Fibroblast of skin of back (primary cell): ENCODE measurements at regions not wholly inside any gene's neighbourhood (a gene's known extent, or its start where the extent isn't known, plus 50 kb on each side); places are given as distances from the start of the nearest gene placed in this dataset.
"Not testable (repeated sequence)": the region's sequence is repeated elsewhere in the genome, so short reads cannot be mapped to it uniquely, and the experiment has no call there.

Experiments
- DNase-seq: peaks from one replicate; pipeline ENCODE4 v3.0.0-alpha.2; 2013

DNA sequence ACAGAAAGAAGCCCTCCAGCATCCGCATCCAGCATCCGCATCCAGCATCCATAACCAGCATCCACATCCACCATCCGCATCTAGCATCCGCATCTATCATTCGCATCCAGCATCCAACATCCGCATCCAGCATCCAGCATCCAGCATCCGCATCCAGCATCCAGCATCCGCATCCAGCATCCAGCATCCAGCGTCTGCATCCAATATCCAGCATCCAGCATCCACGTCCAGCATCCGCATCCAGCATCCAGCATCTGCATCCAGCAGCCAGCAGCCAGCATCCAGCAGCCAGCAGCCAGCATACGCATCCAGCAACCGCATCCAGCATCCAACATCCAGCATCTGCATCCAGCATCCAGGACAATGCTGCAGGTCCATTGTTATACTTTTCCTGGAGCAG is 671.0 kb upstream of the C16orf82 start:
- no peak for DNase-seq

DNA sequence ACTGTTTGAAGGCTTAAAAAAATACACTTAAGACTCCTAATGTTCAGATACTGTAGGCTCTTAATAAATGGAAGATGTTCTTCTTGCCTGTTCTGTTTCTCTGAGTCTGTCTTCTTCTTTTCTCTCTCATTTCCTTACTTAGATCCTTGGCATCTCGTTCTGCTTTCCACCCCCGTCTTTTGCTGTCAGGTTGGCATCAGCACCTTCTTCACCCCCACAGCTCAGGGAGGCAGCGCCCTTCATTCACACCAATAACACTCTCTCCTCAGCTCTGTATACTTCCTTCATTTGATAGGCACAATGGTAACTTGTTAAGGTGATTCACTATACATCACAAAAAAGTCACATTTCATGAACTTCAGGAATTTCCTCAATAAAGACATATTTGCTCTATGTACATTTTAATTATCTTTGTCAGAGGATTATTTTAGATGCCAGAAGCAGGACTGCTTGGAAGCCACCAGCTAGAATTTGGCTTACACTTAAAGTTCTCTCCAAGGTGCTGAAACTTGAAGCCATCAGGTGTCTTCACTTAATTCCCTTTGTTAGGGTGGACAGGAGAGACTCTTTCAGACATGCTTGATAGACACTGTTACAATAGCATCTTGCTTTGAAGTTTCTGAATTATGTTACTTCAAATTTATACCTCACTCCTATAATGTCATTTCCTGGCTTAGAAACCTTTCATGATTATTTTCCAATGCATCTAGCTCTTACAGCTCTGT is 670.1 kb upstream of the C16orf82 start:
- DNase-seq = no peak

DNA sequence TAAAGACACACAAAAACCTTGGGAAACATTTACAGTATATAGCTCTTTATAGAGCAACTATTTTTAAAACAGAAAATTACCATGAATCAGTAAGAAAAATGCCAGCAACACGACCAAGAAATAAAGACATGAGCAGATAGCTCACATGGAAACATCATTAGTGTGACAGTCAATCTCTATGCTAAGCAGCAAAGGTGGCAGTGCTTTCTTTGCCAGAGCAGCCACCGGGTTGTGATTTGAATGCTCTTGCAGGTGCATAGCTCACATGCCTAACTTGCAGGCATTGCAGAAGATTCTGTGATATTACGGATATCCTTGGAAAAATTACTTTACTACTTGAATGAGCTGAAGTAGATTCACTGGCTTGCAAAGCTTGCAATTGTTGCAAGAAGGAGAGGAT is 652.9 kb upstream of the C16orf82 start:
- no peak for DNase-seq

DNA sequence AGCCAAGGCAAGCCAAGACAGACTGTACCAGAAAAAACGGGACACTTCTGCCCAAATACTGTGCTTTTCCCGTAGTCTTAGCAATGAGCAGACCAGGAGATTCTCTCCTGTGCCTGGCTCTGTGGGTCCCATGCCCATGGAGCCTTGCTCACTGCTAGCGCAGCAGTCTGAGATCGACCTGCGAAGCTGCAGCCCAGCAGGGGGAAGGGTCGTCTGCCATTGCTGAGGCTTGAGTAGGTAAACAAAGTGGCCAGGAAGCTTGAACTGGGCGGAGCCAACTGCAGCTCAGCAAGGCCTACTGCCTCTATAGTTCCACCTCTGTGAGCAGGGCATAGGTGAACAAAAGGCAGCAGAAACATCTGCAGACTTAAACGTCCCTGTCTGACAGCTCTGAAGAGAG is 647.3 kb upstream of the C16orf82 start:
- not testable (repeated sequence) for DNase-seq

DNA sequence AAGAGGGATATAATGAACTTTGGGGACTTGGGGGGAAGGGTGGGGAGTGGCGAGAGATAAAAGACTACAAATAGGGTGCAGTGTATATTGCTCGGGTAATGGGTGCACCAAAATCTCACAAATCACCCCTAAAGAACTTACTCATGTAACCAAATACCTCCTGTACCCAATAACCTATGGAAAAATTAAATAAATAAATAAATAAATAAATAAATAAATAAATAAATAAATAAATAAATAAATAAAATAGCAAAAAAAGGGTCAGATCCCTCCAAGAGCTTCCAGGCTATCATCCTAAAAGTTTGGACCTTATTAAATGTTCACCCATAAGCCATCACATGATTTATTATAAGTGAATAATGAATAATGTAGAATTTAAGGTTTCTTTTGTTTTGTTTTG is 636.1 kb upstream of the C16orf82 start:
- no peak for DNase-seq

DNA sequence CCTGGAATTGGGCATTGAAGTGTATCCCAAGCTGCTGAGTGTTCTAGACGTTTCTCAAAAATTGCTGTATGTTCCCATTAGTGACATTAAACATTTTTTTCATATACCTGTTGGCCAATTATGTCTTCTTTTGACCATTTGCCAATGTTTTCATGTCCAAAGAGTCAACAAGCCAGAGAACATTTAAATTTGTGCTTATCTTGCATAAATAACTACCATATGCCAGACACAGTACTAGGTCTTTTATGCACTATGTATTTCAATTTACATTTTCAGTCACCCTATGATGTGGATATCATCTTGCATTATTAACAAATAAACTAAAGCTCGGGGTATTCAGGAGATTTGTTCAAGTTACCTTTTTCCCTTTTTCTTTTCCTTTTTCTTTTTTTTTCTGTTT is 632.9 kb upstream of the C16orf82 start:
- DNase-seq = no peak

DNA sequence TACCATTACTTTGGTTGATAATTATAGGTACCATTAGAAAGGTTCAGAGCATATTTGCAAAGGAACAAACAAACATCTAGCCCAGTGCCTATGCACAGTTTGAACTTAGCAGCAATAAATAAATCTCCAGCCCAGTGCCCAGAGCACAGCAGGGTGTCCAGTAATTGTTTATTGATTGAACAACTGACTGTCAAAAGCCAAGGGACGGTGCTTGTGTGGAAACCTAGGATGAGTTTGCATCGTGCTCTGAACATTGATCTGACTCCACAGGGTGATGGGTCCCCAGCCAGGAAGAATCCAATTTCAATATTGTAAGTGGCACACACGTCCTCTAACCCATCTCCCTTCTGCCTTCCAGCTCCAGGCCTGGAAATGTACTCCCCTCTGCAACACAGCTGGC is 625.5 kb upstream of the C16orf82 start:
- no peak for DNase-seq

DNA sequence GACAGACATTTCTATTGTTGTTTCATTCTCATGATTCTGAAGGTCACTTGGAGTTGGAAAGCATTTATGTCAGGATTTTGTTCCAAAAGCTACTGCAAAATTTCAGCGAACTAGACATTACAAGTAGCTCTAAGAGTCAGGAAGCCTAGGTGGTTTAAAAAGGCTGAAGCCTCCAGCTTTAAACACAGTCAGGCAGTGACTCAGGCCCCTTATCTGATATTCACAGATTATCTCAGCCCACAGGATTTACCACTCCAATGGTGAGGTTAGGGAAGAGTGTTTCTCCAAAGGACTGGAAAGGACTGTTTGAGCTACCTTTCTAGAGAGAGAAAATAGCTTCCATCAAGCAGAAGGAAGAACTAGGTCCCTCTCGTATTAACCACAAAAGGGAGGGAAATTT is 624.4 kb upstream of the C16orf82 start:
- no peak for DNase-seq

DNA sequence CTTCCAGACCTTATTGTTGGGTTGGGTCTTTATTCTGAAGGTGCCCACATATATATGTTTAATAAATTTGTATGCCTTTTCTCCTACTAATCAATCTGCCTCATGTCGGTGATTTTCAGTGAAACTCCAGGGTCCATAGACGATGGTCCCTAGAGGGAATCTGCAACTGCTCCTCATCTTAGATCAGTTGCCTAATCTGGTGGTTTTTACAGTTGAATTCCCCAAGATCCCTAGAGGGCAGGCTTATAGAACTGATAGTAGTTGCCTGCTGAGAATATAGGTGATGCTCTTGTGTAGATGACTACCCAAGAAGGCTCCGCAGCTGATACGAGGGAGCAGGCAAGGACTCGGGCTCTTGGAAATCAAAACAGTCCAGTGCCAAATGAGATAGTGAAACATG is 619.2 kb upstream of the C16orf82 start:
- no peak for DNase-seq

DNA sequence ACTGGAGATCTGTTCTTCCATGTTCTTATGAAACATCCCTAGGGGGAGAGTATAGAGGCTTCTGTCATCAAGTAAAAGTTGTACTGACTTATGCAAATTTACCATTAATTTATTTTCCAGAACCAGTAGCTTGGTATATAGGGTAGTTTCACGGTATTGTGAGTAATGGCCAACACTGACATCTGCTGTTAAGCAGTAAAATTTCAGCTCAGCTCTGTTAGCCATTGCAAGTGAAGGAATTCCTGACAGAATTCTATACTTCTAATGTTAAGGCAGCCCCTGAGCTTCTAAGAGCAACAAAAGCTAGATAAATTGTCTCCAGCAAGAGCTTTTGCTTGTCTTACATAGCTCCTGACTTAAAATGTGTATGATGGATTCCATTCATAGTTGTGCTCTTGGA is 613.5 kb upstream of the C16orf82 start:
- no peak for DNase-seq

DNA sequence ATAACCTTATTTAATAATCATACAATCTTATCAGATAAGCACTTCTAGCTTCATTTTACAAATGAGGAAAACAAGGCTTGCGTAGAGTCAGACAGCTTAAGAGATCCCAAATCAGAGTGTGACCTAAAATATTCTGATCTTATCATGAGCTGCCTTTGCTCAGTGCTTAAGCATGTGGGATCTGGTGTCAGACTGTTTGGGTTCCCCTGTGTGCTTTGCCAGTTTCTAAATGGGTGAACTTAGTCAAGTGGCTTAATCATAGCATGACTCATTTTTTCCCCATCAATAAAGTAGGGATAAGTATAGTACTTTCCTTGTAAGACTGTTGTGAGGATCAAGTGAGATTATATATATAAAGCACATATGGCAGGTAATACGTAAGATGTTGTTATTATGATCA is 612.6 kb upstream of the C16orf82 start:
- peak; percentile 7 for DNase-seq

DNA sequence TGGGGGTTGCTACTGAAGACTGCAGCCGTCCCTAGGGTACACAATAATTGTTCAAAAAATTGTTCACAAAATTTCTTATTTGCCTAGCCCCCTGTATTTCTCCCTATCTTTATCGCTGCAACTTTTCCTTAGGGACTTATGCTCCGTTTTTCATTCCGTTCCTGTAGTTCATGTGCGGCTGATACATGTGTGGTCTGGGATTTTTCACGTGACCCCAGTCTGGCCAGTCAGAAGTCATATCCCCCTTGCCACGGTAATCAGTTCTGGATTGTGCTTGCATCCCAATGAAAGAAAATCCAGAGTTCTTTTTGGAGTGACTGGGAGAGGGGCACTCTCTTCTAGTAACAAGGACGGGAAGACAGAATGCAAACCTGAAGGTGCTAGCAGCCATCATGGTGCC is 610.7 kb upstream of the C16orf82 start:
- no peak for DNase-seq

DNA sequence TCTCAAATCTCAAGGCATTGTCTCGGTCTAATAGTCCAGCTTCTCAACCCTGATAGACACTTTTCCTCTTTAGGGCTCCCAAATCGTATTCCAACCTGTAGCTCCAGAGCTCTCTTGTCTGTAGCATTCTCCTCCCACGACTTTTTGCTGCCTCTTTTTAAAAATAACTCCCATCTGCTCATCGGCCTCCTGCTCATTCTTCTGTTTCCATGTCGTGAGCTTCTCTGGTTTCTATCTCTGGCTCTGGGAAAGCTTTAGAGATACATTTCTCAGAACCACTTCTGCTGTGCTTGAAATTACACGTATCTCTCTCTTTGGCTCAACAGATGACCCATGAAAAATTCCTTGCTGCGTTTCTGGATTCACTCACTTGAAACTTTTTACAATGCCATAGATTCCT is 609.6 kb upstream of the C16orf82 start:
- DNase-seq = no peak

DNA sequence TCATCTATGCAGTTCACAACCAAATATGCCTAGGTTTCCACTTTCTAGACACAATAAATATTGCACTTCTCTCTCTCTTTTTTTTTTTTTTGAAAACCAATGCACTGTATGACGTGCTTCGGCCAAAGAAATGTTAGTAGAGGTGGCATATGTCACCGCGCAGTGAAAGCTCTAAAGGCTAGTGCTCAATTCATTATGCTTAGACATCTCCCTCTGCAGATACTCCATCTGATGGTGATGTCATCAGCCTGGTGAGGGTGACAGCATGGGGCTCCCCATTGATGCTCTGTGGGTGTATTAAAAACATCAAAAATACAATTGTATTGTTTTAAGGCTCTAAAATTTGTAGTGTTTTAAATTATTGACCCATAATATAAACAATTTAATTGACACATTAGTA is 608.8 kb upstream of the C16orf82 start:
- no peak for DNase-seq

DNA sequence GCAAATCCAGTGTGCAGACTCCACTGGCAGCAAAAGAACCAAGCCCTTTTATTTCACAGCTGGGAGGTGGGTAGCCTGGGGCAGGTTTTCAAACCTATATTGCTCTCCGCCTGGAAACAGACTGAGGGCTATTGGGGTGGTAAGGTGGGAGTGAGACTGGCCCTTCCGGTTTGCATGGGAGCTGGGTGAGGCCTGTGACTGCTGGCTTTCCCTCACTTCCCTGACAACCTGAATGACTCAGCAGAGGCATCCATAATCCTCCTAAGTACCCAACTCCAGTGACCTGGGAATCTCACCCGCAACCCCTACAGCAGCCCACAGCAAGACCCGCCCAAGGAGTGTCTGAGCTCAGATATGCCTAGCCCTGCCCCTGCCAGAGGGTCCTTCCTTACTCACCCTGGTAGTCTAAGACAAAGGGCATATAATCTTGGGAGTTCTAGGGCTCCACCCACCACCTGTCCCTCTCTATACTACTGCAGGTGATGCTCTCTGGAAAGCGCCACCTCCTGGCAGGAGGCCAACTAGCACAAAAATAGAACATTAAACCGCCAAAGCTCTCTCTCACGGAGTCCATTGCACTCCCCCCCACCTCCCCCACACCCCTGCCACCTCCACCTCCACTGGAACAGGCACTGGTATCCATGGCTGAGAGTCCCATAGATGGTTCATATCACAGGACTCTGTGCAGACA is 602.0 kb upstream of the C16orf82 start:
- no peak for DNase-seq

DNA sequence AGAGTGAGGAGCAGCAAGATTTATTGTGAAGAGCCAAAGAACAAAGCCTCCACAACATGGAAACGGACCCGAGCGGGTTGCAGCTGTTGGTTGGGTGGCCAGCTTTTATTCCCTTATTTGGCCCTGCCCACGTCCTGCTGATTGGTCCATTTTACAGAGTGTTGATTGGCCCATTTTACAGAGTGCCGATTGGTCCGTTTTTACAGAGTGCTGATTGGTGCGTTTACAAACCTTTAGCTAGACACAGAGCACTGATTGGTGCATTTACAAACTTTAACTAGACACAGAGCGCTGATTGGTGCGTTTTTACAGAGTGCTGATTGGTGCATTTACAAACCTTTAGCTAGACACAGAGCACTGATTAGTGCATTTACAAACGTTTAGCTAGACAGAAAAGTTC is 592.3 kb upstream of the C16orf82 start:
- DNase-seq = not testable (repeated sequence)

DNA sequence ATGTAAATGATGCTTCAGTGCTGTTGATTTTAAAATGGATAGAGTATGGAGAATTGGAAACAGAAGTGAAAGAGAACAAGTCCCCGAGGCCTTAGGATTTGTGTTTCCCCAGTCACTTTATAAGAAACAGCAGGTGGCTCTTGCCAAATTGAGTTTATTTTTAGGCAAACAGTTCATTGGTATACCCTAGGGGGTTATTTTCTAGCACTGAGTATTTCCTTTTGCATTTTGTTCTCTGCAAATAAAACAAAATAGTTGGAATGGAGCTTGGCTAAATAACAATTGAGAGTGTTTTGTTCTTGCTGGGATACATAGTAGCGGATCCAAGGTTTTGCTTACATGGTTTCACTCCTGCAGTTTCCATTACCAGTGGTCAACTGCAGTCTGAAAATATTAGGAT is 591.1 kb upstream of the C16orf82 start:
- DNase-seq = no peak

DNA sequence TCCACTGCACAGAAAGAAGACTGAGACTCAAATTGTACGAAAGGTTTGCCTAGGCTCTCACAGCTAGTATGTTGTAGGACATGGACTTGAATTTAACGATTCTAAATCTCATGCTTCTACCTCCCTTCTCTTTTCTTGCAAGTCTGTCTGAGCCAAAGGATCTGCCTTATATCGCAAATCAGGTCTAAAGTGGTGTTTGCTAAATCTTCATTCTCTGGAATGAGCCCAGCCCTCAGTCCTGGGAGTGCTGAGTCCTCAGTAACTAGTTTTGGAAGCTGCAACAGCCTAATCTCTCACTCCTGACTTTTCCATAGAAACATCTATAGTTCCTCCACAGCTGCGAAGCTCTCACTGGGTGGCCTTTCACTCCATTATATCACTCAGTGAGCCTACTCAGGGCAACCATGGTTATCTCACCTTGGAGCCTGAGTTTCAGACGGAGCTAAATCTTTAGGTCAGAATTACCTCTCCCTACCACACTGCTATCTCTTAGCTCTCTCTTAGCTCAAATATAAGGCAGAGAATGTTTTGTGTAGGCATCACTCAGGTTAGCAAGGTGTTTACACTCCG is 575.5 kb upstream of the C16orf82 start:
- DNase-seq = no peak

DNA sequence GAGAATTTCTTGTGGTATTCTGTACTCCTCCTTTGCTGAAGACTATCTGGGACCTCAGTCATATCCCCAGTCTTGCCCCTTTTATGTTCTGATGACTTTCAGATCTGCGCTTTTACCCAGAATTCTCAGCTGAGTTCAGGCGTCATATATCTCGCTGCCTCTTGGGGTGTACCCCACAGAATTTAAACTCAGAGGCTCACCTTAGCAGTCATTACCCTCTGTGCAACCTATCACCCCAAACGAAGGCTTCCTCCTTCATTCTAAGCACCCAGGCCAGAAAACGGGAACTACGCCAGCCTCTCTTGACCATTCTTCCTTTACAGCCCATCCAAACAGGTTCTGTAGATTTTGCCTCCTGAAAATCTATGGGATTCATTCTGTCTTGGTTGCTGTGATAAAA is 574.8 kb upstream of the C16orf82 start:
- no peak for DNase-seq

DNA sequence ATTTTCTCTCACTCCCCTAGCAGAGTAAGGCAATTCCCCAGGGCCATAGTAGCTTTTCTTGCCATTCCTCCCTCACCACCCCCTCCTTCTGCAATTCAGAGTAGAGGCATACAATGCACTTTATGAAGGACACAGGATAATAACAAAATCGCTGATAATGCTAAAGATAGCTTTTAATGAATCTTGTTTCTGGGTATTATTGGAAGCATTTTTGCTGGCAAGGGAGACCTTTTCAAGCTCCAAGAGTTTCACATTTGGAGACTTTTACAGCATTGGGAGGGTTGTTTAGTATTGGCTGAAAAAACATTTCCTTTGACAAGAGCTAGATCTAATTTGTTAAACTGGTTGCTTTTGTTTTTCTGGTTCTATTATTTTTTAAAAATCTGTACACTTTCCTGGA is 573.0 kb upstream of the C16orf82 start:
- DNase-seq = no peak

DNA sequence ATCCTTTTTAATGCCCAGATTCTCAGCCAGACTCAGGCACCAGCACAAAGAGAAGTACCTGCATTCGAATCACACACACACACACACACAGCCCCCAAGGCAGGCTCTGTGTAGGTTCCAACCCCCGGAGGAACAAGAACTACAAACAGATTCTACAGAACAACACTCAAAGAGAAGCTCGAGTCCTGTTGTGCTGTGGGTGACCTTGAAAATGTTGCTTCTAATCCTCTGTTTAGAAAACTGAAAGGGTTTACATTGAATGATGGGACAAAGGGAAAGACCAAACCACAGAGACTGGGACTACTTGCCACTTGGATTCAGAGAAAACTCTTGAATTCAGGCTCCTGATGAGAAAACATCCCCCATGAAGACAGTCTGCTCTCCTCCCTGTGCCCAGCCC is 568.8 kb upstream of the C16orf82 start:
- no peak for DNase-seq

DNA sequence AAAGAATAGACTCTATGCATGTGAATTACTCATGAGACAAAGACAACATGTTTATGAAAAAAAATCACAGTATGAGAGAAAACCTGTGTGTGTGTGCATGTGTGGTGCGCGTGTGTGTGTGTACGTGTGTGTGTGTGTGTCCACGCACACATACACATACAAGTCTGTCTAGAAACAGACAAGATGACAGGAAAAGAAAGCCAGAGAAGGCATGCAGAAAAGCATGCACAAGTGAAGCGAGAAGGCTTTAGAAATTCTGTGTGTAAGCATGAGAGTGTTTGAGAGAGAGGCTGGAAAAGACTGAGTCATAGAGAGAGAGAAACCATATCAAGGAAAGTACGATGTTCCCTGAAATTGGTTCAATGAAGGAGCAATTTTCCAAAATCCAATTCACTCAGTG is 566.4 kb upstream of the C16orf82 start:
- no peak for DNase-seq

DNA sequence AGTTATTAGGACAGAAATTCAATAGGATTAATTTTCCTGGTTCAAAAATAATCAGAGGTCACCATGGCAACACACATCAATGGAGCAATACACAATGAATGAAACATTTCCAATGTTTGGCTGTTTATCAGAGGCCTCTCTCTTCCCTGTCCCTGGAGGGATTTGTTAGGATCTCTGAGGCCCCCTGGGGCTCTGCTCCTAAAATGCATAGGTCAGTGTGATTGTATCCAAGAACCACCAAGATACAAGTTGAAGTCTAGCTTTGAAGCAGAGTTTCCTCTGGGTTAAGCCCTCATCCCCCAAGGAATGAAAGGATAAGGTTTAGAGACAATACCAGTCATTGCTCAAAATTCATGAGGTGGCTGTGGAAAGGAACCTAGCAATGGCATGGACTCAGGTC is 561.2 kb upstream of the C16orf82 start:
- no peak for DNase-seq

DNA sequence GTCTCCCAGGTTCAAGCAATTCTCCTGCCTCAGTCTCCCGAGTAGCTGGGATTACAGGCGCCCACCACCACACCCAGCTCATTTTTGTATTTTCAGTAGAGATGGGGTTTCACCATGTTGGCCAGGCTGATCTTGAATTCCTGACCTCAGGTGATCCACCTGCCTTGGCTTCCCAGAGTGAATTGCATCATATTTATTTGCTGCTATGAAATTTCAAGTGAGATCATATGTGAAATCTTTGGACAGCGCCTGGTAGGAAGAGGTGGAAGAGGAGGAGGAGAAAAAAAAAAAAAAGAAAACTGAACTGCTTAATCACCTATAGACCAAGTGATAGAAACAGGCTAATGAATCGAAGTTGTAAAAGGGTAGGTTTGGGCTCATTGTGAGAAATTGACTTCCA is 557.8 kb upstream of the C16orf82 start:
- not testable (repeated sequence) for DNase-seq
